OCI-LY3 (cell line): ENCODE measurements at regions not wholly inside any gene's neighbourhood (a gene's known extent, or its start where the extent isn't known, plus 50 kb on each side); places are given as distances from the start of the nearest gene placed in this dataset.
"Not testable (repeated sequence)": the region's sequence is repeated elsewhere in the genome, so short reads cannot be mapped to it uniquely, and the experiment has no call there.

ENCODE experiments used
- H2AFZ ChIP-seq: fragments of 200-600, 300-600 bp; shearing (Covaris generic); 2 replicates; pipeline ENCODE4 v1.6.0; 2014; ENCODE audit warnings: antibody characterized with exemption, low read depth, low read length
- H3K27ac ChIP-seq: fragments of 200-600, 300-600 bp; sonication (generic); 2 replicates; pipeline ENCODE4 v1.5.1; 2014; ENCODE audit warnings: mild to moderate bottlenecking, low read length, moderate library complexity, mixed read lengths
- H3K27me3 ChIP-seq: fragments of 200-600, 300-600 bp; sonication (generic); 2 replicates; pipeline ENCODE4 v1.6.1; 2014; ENCODE audit warnings: low read depth, low read length, mixed read lengths
- H3K36me3 ChIP-seq: fragments of 200-600, 300-600 bp; sonication (generic); replicated peaks from 2 replicates; pipeline ENCODE3; 2014; ENCODE audit warnings: low read depth, low read length, mixed read lengths
- H3K4me1 ChIP-seq: fragments of 300-600, 200-600 bp; sonication (generic); 2 replicates; pipeline ENCODE4 v1.6.1; 2014; ENCODE audit warnings: low read length, mixed read lengths
- H3K4me2 ChIP-seq: fragments of 200-600, 300-600 bp; sonication (generic); 2 replicates; pipeline ENCODE4 v1.6.1; 2014; ENCODE audit warnings: low read length, mixed read lengths
- H3K4me3 ChIP-seq: fragments of 300-600, 200-600 bp; sonication (generic); 2 replicates; pipeline ENCODE4 v1.5.1; 2014; ENCODE audit warnings: antibody characterized with exemption, mild to moderate bottlenecking, low read length, moderate library complexity
- H3K79me2 ChIP-seq: fragments of 300-600, 200-600 bp; shearing (Covaris generic); 2 replicates; pipeline ENCODE4 v1.6.1; 2014; ENCODE audit warnings: mild to moderate bottlenecking, low read length, mixed read lengths
- H3K9ac ChIP-seq: fragments of 300-600, 200-600 bp; shearing (Covaris generic); 2 replicates; pipeline ENCODE4 v1.6.0; 2014; ENCODE audit warnings: mild to moderate bottlenecking, low read length, moderate library complexity
- H3K9me3 ChIP-seq: fragments of 200-600, 300-600 bp; shearing (Covaris generic); 2 replicates; pipeline ENCODE4 v1.6.1; 2014; ENCODE audit warnings: low read length, mixed read lengths; ENCODE audit not compliant: insufficient read depth
- H4K20me1 ChIP-seq: fragments of 200-600, 300-600 bp; sonication (generic); 2 replicates; pipeline ENCODE4 v1.6.1; 2016; ENCODE audit warnings: low read length, mixed read lengths; ENCODE audit not compliant: insufficient read depth
- CTCF ChIP-seq: fragments of 200-600, 300-600 bp; sonication (generic); IDR thresholded peaks from 2 replicates; pipeline ENCODE4 v1.5.1; 2014; ENCODE audit warnings: antibody characterized with exemption, low read length, low read depth
- EZH2phosphoT487 ChIP-seq: fragments of 200-600 bp; shearing (Covaris generic); IDR thresholded peaks from 2 replicates; pipeline ENCODE4 v1.6.1; 2018; ENCODE audit warnings: antibody characterized with exemption, mixed run types, low read depth

GRCh38 chr10:120209124-120209762 is 247.8 kb upstream of the PLPP4 start:
- Histone ChIP-seq H3K36me3 (no peaks in the 10 kb centered on the region), H3K9ac (no peak overlapping the region), H2AFZ (no peak overlapping the region), H3K4me2 (no peak overlapping the region), H3K4me3 (no peak overlapping the region), H4K20me1 (no peaks in the 10 kb centered on the region), H3K4me1 (no peaks in the 10 kb centered on the region), H3K27me3 (no peaks in the 10 kb centered on the region), H3K79me2 (no peaks in the 10 kb centered on the region), H3K27ac (no peak overlapping the region), H3K9me3 (no peaks in the 10 kb centered on the region)
- no peak for TF ChIP-seq CTCF
- TF ChIP-seq EZH2phosphoT487 = no peak

GRCh38 chr10:120212275-120212674 is 244.8 kb upstream of the PLPP4 start:
- Histone ChIP-seq H3K36me3 (no peaks in the 10 kb centered on the region), H3K4me1 (no peaks in the 10 kb centered on the region), H3K27ac (no peak overlapping the region), H3K9ac (no peak overlapping the region), H3K4me2 (no peak overlapping the region), H3K79me2 (no peaks in the 10 kb centered on the region), H4K20me1 (no peaks in the 10 kb centered on the region), H3K4me3 (no peak overlapping the region), H2AFZ (no peak overlapping the region), H3K9me3 (no peaks in the 10 kb centered on the region), H3K27me3 (no peaks in the 10 kb centered on the region)
- TF ChIP-seq EZH2phosphoT487 (no peak), CTCF (no peak)

GRCh38 chr10:120213283-120213682 is 243.7 kb upstream of the PLPP4 start:
- H3K36me3 ChIP-seq, H3K9me3 ChIP-seq, H3K27me3 ChIP-seq, H3K4me3 ChIP-seq, H3K27ac ChIP-seq, H3K9ac ChIP-seq, H3K4me2 ChIP-seq, H3K79me2 ChIP-seq, H2AFZ ChIP-seq, H4K20me1 ChIP-seq, H3K4me1 ChIP-seq: not testable (repeated sequence)

GRCh38 chr10:120217736-120218135 is 239.3 kb upstream of the PLPP4 start:
- no peaks in the 10 kb centered on the region for H3K9me3 ChIP-seq
- TF ChIP-seq EZH2phosphoT487 (no peak), CTCF (no peak)
- H3K27ac ChIP-seq = no peak overlapping the region
- no peaks in the 10 kb centered on the region for H3K36me3 ChIP-seq
- H3K4me3 ChIP-seq = no peak overlapping the region
- H4K20me1 ChIP-seq = no peaks in the 10 kb centered on the region
- H3K4me2 ChIP-seq = no peak overlapping the region
- H3K4me1 ChIP-seq = peaks cover 4% of the 10 kb centered on the region; the same call in 1 of the 2 replicates
- no peak overlapping the region for H3K9ac ChIP-seq
- no peaks in the 10 kb centered on the region for H3K27me3 ChIP-seq
- H3K79me2 ChIP-seq = no peaks in the 10 kb centered on the region
- H2AFZ ChIP-seq = no peak overlapping the region
